HEK293T (cell line): ENCODE measurements at regions not wholly inside any gene's neighbourhood (a gene's known extent, or its start where the extent isn't known, plus 50 kb on each side); places are given as distances from the start of the nearest gene placed in this dataset.

ENCODE experiments used
- BHLHE40 ChIP-seq: fragments of 450-650 bp; IDR thresholded peaks from 2 replicates; pipeline ENCODE4 v1.6.1; 2016; ENCODE audit warnings: mild to moderate bottlenecking, moderate library complexity, borderline replicate concordance
- CTBP1 ChIP-seq: fragments of 450-650 bp; IDR thresholded peaks from 2 replicates; pipeline ENCODE4 v1.6.1; 2016; ENCODE audit warnings: borderline replicate concordance
- FOXK2 ChIP-seq: fragments of 450-650 bp; IDR thresholded peaks from 2 replicates; pipeline ENCODE4 v1.6.1; 2016; ENCODE audit warnings: mild to moderate bottlenecking
- FOXM1 ChIP-seq: fragments of 450-650 bp; IDR thresholded peaks from 2 replicates; pipeline ENCODE4 v1.6.1; 2017; ENCODE audit warnings: mild to moderate bottlenecking, borderline replicate concordance
- HDGF ChIP-seq: fragments of 450-650 bp; IDR thresholded peaks from 2 replicates; pipeline ENCODE4 v1.6.1; 2017; ENCODE audit warnings: antibody characterized with exemption, borderline replicate concordance
- L3MBTL2 ChIP-seq: fragments of 450-650 bp; conservative IDR thresholded peaks from 2 replicates; pipeline ENCODE4 v1.6.1; 2016; ENCODE audit warnings: mild to moderate bottlenecking
- LEF1 ChIP-seq: fragments of 450-650 bp; IDR thresholded peaks from 2 replicates; pipeline ENCODE4 v1.6.1; 2017; ENCODE audit warnings: mild to moderate bottlenecking, borderline replicate concordance
- SUZ12 ChIP-seq: fragments of 450-650 bp; IDR thresholded peaks from 2 replicates; pipeline ENCODE4 v1.6.1; 2016; ENCODE audit warnings: mild to moderate bottlenecking

GRCh38 chr22:48698618-48699017 is 1129.1 kb downstream of the BRD1 start:
- TF ChIP-seq SUZ12, result no peak
- no peak for TF ChIP-seq LEF1
- TF ChIP-seq FOXM1, result no peak
- TF ChIP-seq BHLHE40, result no peak
- no peak for TF ChIP-seq CTBP1
- TF ChIP-seq L3MBTL2, result no peak
- TF ChIP-seq FOXK2, result no peak
- TF ChIP-seq HDGF, result no peak
